HEK293T (cell line): ENCODE measurements at regions not wholly inside any gene's neighbourhood (a gene's known extent, or its start where the extent isn't known, plus 50 kb on each side); places are given as distances from the start of the nearest gene placed in this dataset.

Experiments
- ARNT ChIP-seq: fragments of 450-650 bp; IDR thresholded peaks from 2 replicates; pipeline ENCODE4 v1.6.1; 2017; ENCODE audit warnings: mild to moderate bottlenecking
- BHLHE40 ChIP-seq: fragments of 450-650 bp; IDR thresholded peaks from 2 replicates; pipeline ENCODE4 v1.6.1; 2016; ENCODE audit warnings: mild to moderate bottlenecking, moderate library complexity, borderline replicate concordance
- CTBP1 ChIP-seq: fragments of 450-650 bp; IDR thresholded peaks from 2 replicates; pipeline ENCODE4 v1.6.1; 2016; ENCODE audit warnings: borderline replicate concordance
- ELF4 ChIP-seq: fragments of 450-650 bp; IDR thresholded peaks from 2 replicates; pipeline ENCODE4 v1.6.1; 2017; ENCODE audit warnings: antibody characterized with exemption
- FOXA1 ChIP-seq: fragments of 450-650 bp; IDR thresholded peaks from 2 replicates; pipeline ENCODE4 v1.6.1; 2016; ENCODE audit warnings: mild to moderate bottlenecking
- FOXK2 ChIP-seq: fragments of 450-650 bp; IDR thresholded peaks from 2 replicates; pipeline ENCODE4 v1.6.1; 2016; ENCODE audit warnings: mild to moderate bottlenecking
- FOXM1 ChIP-seq: fragments of 450-650 bp; IDR thresholded peaks from 2 replicates; pipeline ENCODE4 v1.6.1; 2017; ENCODE audit warnings: mild to moderate bottlenecking, borderline replicate concordance
- HDGF ChIP-seq: fragments of 450-650 bp; IDR thresholded peaks from 2 replicates; pipeline ENCODE4 v1.6.1; 2017; ENCODE audit warnings: antibody characterized with exemption, borderline replicate concordance
- L3MBTL2 ChIP-seq: fragments of 450-650 bp; conservative IDR thresholded peaks from 2 replicates; pipeline ENCODE4 v1.6.1; 2016; ENCODE audit warnings: mild to moderate bottlenecking
- LEF1 ChIP-seq: fragments of 450-650 bp; IDR thresholded peaks from 2 replicates; pipeline ENCODE4 v1.6.1; 2017; ENCODE audit warnings: mild to moderate bottlenecking, borderline replicate concordance
- PKNOX1 ChIP-seq: fragments of 450-650 bp; IDR thresholded peaks from 2 replicates; pipeline ENCODE4 v1.6.1; 2016
- SUZ12 ChIP-seq: fragments of 450-650 bp; IDR thresholded peaks from 2 replicates; pipeline ENCODE4 v1.6.1; 2016; ENCODE audit warnings: mild to moderate bottlenecking
- TARDBP ChIP-seq: fragments of 450-650 bp; IDR thresholded peaks from 2 replicates; pipeline ENCODE4 v1.6.1; 2016
- ZNF384 ChIP-seq: fragments of 450-650 bp; IDR thresholded peaks from 2 replicates; pipeline ENCODE4 v1.6.1; 2016

- TF ChIP-seq FOXK2 (no peak), HDGF (no peak), ARNT (no peak), FOXA1 (no peak), SUZ12 (no peak), BHLHE40 (no peak), FOXM1 (no peak), CTBP1 (no peak), ELF4 (no peak), L3MBTL2 (no peak), ZNF384 (no peak), PKNOX1 (no peak), TARDBP (no peak), LEF1 (no peak)
These were observed 282.1 kb downstream of the OMA1 start for GRCh38 chr1:58264462-58264861.
